Lung (tissue), 11 donors: ENCODE measurements at regions not wholly inside any gene's neighbourhood (a gene's known extent, or its start where the extent isn't known, plus 50 kb on each side); places are given as distances from the start of the nearest gene placed in this dataset.

Experiments
- ATAC-seq: fragments of 200-7000 bp; cut with Tn5 transposase; one replicate; pipeline ENCODE4 v1.9.1; 2020; ENCODE audit warnings: moderate number of reproducible peaks; ENCODE audit not compliant: insufficient read depth, low FRiP score
- DNase-seq, 3 donors: peaks; one replicate each; pipeline ENCODE4 v3.0.0-alpha.2; 2013 to 2017
- H3K27ac ChIP-seq, 2 donors: one replicate each; pipeline ENCODE4 v1.5.1; 2013; ENCODE audit warnings: mild to moderate bottlenecking in 2 of 2, moderate library complexity in 2 of 2, control low read depth in 1 of 2, inconsistent platforms in 1 of 2, low read depth in 1 of 2, low read length in 1 of 2
- H3K27me3 ChIP-seq, 3 donors: one replicate each; pipeline ENCODE4 v1.5.1; 2013; ENCODE audit warnings: low read length in 2 of 3; ENCODE audit not compliant: control insufficient read depth in 3 of 3, insufficient read depth in 3 of 3
- H3K36me3 ChIP-seq, 4 donors: one replicate each; pipeline ENCODE4 v1.5.1; 2013; ENCODE audit warnings: low read length in 4 of 4, mild to moderate bottlenecking in 1 of 4, moderate library complexity in 1 of 4; ENCODE audit not compliant: control insufficient read depth in 4 of 4, insufficient read depth in 4 of 4
- H3K4me1 ChIP-seq, 5 donors: one replicate each; pipeline ENCODE4 v1.5.1; 2013; ENCODE audit warnings: low read length in 5 of 5, mild to moderate bottlenecking in 2 of 5, moderate library complexity in 1 of 5; ENCODE audit not compliant: control insufficient read depth in 5 of 5, insufficient read depth in 5 of 5
- H3K4me3 ChIP-seq: one replicate; pipeline ENCODE4 v1.5.1; 2013; ENCODE audit warnings: mild to moderate bottlenecking, control low read depth, moderate library complexity
- H3K9ac ChIP-seq, 2 donors: one replicate each; pipeline ENCODE4 v1.5.1; 2013; ENCODE audit warnings: low read length in 2 of 2, control low read depth in 1 of 2; ENCODE audit not compliant: insufficient read depth in 1 of 2
- H3K9me3 ChIP-seq, 4 donors: one replicate each; pipeline ENCODE4 v1.5.1; 2013; ENCODE audit warnings: low read length in 3 of 4, mild to moderate bottlenecking in 1 of 4, moderate library complexity in 1 of 4; ENCODE audit not compliant: control insufficient read depth in 4 of 4, insufficient read depth in 3 of 4
- CTCF ChIP-seq: IDR thresholded peaks from 2 replicates; pipeline ENCODE4 v1.5.1; 2012; ENCODE audit warnings: mild to moderate bottlenecking; ENCODE audit errors: control extremely low read depth, extremely low read depth
- WGBS, 2 donors: extraction: QIAGEN DNeasy Blood & Tissue Kit; methylation state at CpG; one replicate each; pipeline ENCODE4 v1.1.7; 2013; 5-methylcytosine and 5-hydroxymethylcytosine counted together
- donor health status: control.
- donor health status: control.
- donor health status: Bipolar disorder and iron deficiency.
- donor health status: healthy.
- donor health status: DM: yes; HTN: yes; CAD: no.

GRCh38 chr10:107807836-107808235 is 643.3 kb upstream of the SORCS1 start:
- ATAC-seq (no peak), DNase-seq (no peak)
- H3K9ac ChIP-seq, result no peak overlapping the region
- no peaks in the 10 kb centered on the region for H3K9me3 ChIP-seq
- WGBS, 2 donors, result 97 to 98% methylated on average over 5 of the region's 5 CpGs
- no peaks in the 10 kb centered on the region for H3K27me3 ChIP-seq
- H3K36me3 ChIP-seq, result no peaks in the 10 kb centered on the region
- no peaks in the 10 kb centered on the region for H3K4me1 ChIP-seq
- no peak overlapping the region for H3K4me3 ChIP-seq
- no peak overlapping the region for H3K27ac ChIP-seq
- no peak for TF ChIP-seq CTCF

GRCh38 chr10:107806026-107806425 is 641.5 kb upstream of the SORCS1 start:
- Histone ChIP-seq H3K36me3 (no peaks in the 10 kb centered on the region), H3K9ac (no peak overlapping the region), H3K27me3 (no peaks in the 10 kb centered on the region), H3K4me3 (no peak overlapping the region), H3K4me1 (no peaks in the 10 kb centered on the region), H3K9me3 (no peaks in the 10 kb centered on the region), H3K27ac (no peak overlapping the region)
- TF ChIP-seq CTCF, result no peak
- no peak for ATAC-seq
- 68 to 88% methylated on average over 1 of the region's 1 CpG for WGBS, 2 donors
- DNase-seq, result no peak

GRCh38 chr10:107803546-107803945 is 639.0 kb upstream of the SORCS1 start:
- Histone ChIP-seq H3K27me3 (no peaks in the 10 kb centered on the region), H3K9ac (no peak overlapping the region), H3K4me1 (no peaks in the 10 kb centered on the region), H3K4me3 (no peak overlapping the region), H3K27ac (no peak overlapping the region), H3K9me3 (no peaks in the 10 kb centered on the region), H3K36me3 (no peaks in the 10 kb centered on the region)
- no peak for TF ChIP-seq CTCF
- no peak for DNase-seq
- WGBS, 2 donors, result 37 to 63% methylated on average over 4 of the region's 4 CpGs
- ATAC-seq, result no peak

GRCh38 chr10:107800061-107800460 is 635.6 kb upstream of the SORCS1 start:
- no peak for TF ChIP-seq CTCF
- no peak for DNase-seq
- no peak overlapping the region for H3K4me3 ChIP-seq
- no peaks in the 10 kb centered on the region for H3K27me3 ChIP-seq
- WGBS, 2 donors, result 63 to 70% methylated on average over 1 of the region's 1 CpG
- H3K9me3 ChIP-seq, result no peaks in the 10 kb centered on the region
- no peak overlapping the region for H3K9ac ChIP-seq
- no peak for ATAC-seq
- H3K4me1 ChIP-seq, result no peaks in the 10 kb centered on the region
- H3K27ac ChIP-seq, result no peak overlapping the region
- H3K36me3 ChIP-seq, result no peaks in the 10 kb centered on the region
